Skeletal muscle satellite cell (primary cell): ENCODE measurements at regions not wholly inside any gene's neighbourhood (a gene's known extent, or its start where the extent isn't known, plus 50 kb on each side); places are given as distances from the start of the nearest gene placed in this dataset.
A peak's percentile ranks its signal among the peaks of the same experiment; 100 is the strongest.
"Not testable (repeated sequence)": the region's sequence is repeated elsewhere in the genome, so short reads cannot be mapped to it uniquely, and the experiment has no call there.

Source experiments
- H3K27me3 ChIP-seq: 2 replicates; pipeline ENCODE4 v1.7.0; 2013; ENCODE audit warnings: low read length; ENCODE audit not compliant: control insufficient read depth, insufficient read depth
- H3K36me3 ChIP-seq: 2 replicates; pipeline ENCODE4 v1.7.0; 2013; ENCODE audit warnings: mild to moderate bottlenecking, control low read depth, low read length; ENCODE audit not compliant: insufficient read depth
- H3K4me1 ChIP-seq: 2 replicates; pipeline ENCODE4 v1.7.0; 2013; ENCODE audit warnings: low read length; ENCODE audit not compliant: control insufficient read depth, insufficient read depth
- H3K4me2 ChIP-seq: 2 replicates; pipeline ENCODE4 v1.7.0; 2013; ENCODE audit warnings: mild to moderate bottlenecking, low read length
- H3K4me3 ChIP-seq: 2 replicates; pipeline ENCODE4 v1.7.0; 2013; ENCODE audit warnings: low read length
- H3K9ac ChIP-seq: 2 replicates; pipeline ENCODE4 v1.7.0; 2013; ENCODE audit warnings: mild to moderate bottlenecking, low read depth, low read length, moderate library complexity
- H3K9me3 ChIP-seq: replicated peaks from 2 replicates; pipeline ENCODE4 v1.7.0; 2013; ENCODE audit warnings: mild to moderate bottlenecking, control low read depth, low read length

- not testable (repeated sequence) for H3K27me3 ChIP-seq, H3K9me3 ChIP-seq, H3K4me1 ChIP-seq, H3K4me2 ChIP-seq, H3K4me3 ChIP-seq, H3K9ac ChIP-seq, H3K36me3 ChIP-seq
Measured at GRCh38 chr2:35112367-35112766, 1243.2 kb upstream of the CRIM1 start.

DNA sequence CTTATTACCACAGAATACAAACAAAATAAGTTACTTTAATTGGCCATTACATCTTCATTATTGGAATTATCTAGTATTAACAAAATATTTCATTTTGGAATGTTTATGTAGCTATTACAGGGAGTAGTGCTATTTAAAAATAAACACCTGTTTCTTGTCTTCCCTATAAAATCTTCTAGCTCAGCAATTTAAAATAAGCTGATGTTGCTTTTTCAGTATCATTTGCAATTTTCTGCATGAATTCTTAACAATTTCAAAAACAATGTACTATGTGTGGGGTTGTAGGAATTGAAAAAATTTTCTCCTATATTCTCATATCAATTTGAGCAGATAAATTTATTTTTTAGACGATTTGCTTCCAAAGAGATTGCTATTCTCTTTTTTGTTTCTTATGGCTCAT, 1251.3 kb upstream of the CRIM1 start:
- Histone ChIP-seq H3K9me3 (no peaks in the 10 kb centered on the region), H3K4me2 (no peak overlapping the region), H3K4me3 (no peak overlapping the region), H3K4me1 (no peaks in the 10 kb centered on the region), H3K27me3 (no peaks in the 10 kb centered on the region), H3K9ac (no peak overlapping the region), H3K36me3 (no peaks in the 10 kb centered on the region)

GRCh38 chr2:35099342-35099741, 1256.2 kb upstream of the CRIM1 start:
- H3K9ac ChIP-seq: no peak overlapping the region
- peaks cover 3% of the 10 kb centered on the region for H3K9me3 ChIP-seq
- H3K4me2 ChIP-seq: no peak overlapping the region
- no peaks in the 10 kb centered on the region for H3K27me3 ChIP-seq
- H3K4me3 ChIP-seq: no peak overlapping the region
- H3K4me1 ChIP-seq: no peaks in the 10 kb centered on the region
- H3K36me3 ChIP-seq: no peaks in the 10 kb centered on the region

- Histone ChIP-seq H3K9me3 (no peaks in the 10 kb centered on the region), H3K36me3 (no peaks in the 10 kb centered on the region), H3K4me2 (no peak overlapping the region), H3K27me3 (no peaks in the 10 kb centered on the region), H3K4me3 (no peak overlapping the region), H3K9ac (no peak overlapping the region), H3K4me1 (peaks cover 28% of the 10 kb centered on the region)
Measured at GRCh38 chr2:35082072-35082471, 1273.5 kb upstream of the CRIM1 start.

GRCh38 chr2:35081622-35082015, 1274.0 kb upstream of the CRIM1 start:
- Histone ChIP-seq H3K9me3 (no peaks in the 10 kb centered on the region), H3K4me3 (no peak overlapping the region), H3K27me3 (no peaks in the 10 kb centered on the region), H3K9ac (no peak overlapping the region), H3K4me2 (peak overlapping the region; percentile 59), H3K4me1 (peaks cover 28% of the 10 kb centered on the region), H3K36me3 (no peaks in the 10 kb centered on the region)

DNA sequence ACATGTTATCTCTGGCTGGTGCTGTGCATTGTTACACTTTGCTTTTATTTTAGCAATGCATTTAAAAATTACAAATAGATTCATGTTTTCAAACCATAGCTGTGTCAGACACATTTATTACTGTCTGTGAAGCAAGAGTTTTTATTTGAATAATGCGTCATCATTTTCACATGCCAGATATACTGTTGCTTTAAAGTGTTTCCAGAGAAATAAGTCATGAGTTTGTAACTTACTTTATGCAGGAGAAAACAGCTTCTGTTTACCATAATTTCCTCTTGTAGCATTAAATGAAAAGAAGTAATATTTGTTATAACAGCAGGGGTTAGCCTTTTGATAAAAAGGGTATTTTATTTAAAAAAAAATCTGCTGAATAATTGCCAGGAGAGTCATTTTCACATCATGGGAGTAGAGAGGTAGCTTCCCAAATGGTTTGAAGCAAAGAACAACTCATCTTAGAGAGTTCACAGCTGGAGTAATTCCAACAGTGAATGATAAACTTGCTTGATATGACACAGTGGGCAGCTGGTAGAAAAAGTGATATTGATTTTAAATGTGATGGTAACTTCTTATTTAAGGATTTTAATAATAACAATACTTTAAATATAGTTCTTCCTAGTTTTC, 1274.5 kb upstream of the CRIM1 start:
- Histone ChIP-seq H3K4me2 (peak overlapping the region; percentile 59), H3K4me3 (peak overlapping the region; percentile 44), H3K9ac (peak overlapping the region; percentile 61), H3K9me3 (no peaks in the 10 kb centered on the region), H3K27me3 (no peaks in the 10 kb centered on the region), H3K36me3 (no peaks in the 10 kb centered on the region), H3K4me1 (peaks cover 28% of the 10 kb centered on the region)

GRCh38 chr2:35080231-35080910, 1275.2 kb upstream of the CRIM1 start:
- no peaks in the 10 kb centered on the region for H3K36me3 ChIP-seq

DNA sequence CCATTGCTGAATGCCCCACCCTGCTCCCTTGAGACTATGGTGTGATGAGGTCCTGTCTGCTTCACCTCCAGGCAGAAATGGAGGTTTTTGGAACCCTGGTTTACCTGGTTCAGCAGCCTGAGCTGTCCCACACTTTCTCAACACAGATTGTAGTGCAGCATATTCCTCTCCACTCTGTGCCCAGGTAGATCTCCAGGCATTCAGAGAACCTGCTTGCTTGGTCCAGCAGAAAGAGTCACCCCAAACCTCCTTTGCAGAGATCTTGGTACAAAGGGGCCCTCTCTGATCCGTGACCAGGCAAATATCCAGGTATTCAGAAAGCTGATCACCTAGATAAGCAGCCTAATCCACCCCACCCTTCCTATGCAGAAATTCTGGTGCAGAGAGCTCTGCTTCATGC, 1288.2 kb upstream of the CRIM1 start:
- Histone ChIP-seq H3K9me3 (no peaks in the 10 kb centered on the region), H3K4me2 (no peak overlapping the region), H3K4me1 (no peaks in the 10 kb centered on the region), H3K27me3 (no peaks in the 10 kb centered on the region), H3K36me3 (no peaks in the 10 kb centered on the region), H3K4me3 (no peak overlapping the region), H3K9ac (no peak overlapping the region)

More at GRCh38 chr2:35080231-35080910, 1275.2 kb upstream of the CRIM1 start:
- no peaks in the 10 kb centered on the region for H3K9me3 ChIP-seq
- no peaks in the 10 kb centered on the region for H3K27me3 ChIP-seq
- H3K9ac ChIP-seq: peak overlapping the region; percentile 61
- peaks cover 28% of the 10 kb centered on the region for H3K4me1 ChIP-seq
- H3K4me2 ChIP-seq: peak overlapping the region; percentile 59
- peak overlapping the region; percentile 44 for H3K4me3 ChIP-seq

GRCh38 chr2:35063836-35064235, 1291.7 kb upstream of the CRIM1 start:
- Histone ChIP-seq H3K4me2 (no peak overlapping the region), H3K27me3 (no peaks in the 10 kb centered on the region), H3K9me3 (no peaks in the 10 kb centered on the region), H3K36me3 (no peaks in the 10 kb centered on the region), H3K9ac (no peak overlapping the region), H3K4me3 (no peak overlapping the region), H3K4me1 (no peaks in the 10 kb centered on the region)

- no peaks in the 10 kb centered on the region for H3K27me3 ChIP-seq
- H3K4me3 ChIP-seq: no peak overlapping the region
- H3K4me1 ChIP-seq: no peaks in the 10 kb centered on the region
- H3K4me2 ChIP-seq: no peak overlapping the region
- no peak overlapping the region for H3K9ac ChIP-seq
- H3K9me3 ChIP-seq: no peaks in the 10 kb centered on the region
- H3K36me3 ChIP-seq: no peaks in the 10 kb centered on the region
Measured at GRCh38 chr2:35035883-35036282, 1319.7 kb upstream of the CRIM1 start.

DNA sequence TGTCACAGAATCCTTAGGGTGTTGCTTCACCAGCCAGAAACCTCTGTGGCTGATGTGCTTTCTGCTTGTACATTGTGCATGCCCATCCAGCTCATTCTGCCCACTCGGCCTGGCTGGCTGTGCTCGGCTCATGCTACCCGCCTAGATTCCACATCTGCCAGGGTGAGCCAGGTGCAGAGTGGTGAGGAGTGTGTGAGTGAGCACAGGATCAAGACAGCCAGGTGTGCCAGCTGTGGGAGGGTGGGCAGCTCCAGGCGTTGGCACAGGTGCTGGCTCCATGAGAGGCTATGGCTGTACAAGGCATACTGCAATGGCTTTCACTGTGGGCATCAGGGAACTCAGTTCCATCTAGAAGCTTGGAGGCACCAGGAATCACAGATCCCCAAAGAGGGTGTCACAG, 1321.8 kb upstream of the CRIM1 start:
- H3K36me3 ChIP-seq: no peaks in the 10 kb centered on the region
- no peak overlapping the region for H3K9ac ChIP-seq
- H3K4me3 ChIP-seq: no peak overlapping the region
- no peaks in the 10 kb centered on the region for H3K4me1 ChIP-seq
- no peaks in the 10 kb centered on the region for H3K27me3 ChIP-seq
- no peak overlapping the region for H3K4me2 ChIP-seq
- H3K9me3 ChIP-seq: no peaks in the 10 kb centered on the region

GRCh38 chr2:35023545-35023944, 1332.0 kb upstream of the CRIM1 start:
- Histone ChIP-seq H3K9ac (no peak overlapping the region), H3K4me3 (no peak overlapping the region), H3K36me3 (no peaks in the 10 kb centered on the region), H3K4me1 (no peaks in the 10 kb centered on the region), H3K27me3 (no peaks in the 10 kb centered on the region), H3K4me2 (no peak overlapping the region), H3K9me3 (no peaks in the 10 kb centered on the region)
